H9 (cell line): ENCODE measurements at regions not wholly inside any gene's neighbourhood (a gene's known extent, or its start where the extent isn't known, plus 50 kb on each side); places are given as distances from the start of the nearest gene placed in this dataset.

Source experiments
- DNase-seq: peaks from one replicate; pipeline ENCODE4 v3.0.0-alpha.2; 2017
- H2AFZ ChIP-seq: one replicate; pipeline ENCODE4 v1.6.1; 2013; ENCODE audit warnings: mild to moderate bottlenecking, low read length, control low read depth, moderate library complexity
- H2AK5ac ChIP-seq: 2 replicates; pipeline ENCODE4 v1.6.1; 2013; ENCODE audit warnings: low read length, control low read depth, mixed read lengths; ENCODE audit not compliant: insufficient read length
- H2BK120ac ChIP-seq: one replicate; pipeline ENCODE4 v1.6.1; 2013; ENCODE audit warnings: low read depth, mild to moderate bottlenecking, low read length, control low read depth, inconsistent platforms; ENCODE audit not compliant: poor library complexity, severe bottlenecking
- H2BK12ac ChIP-seq: 2 replicates; pipeline ENCODE4 v1.6.1; 2013; ENCODE audit warnings: low read length, control low read depth, mixed read lengths, low read depth; ENCODE audit not compliant: insufficient read length
- H2BK15ac ChIP-seq: 2 replicates; pipeline ENCODE4 v1.6.1; 2013; ENCODE audit warnings: low read depth, low read length, control low read depth
- H2BK20ac ChIP-seq: one replicate; pipeline ENCODE4 v1.6.1; 2013; ENCODE audit warnings: low read depth, mild to moderate bottlenecking, low read length, control low read depth, inconsistent platforms; ENCODE audit not compliant: poor library complexity, severe bottlenecking
- H2BK5ac ChIP-seq: 2 replicates; pipeline ENCODE4 v1.6.1; 2013; ENCODE audit warnings: low read length, control low read depth, mixed read lengths; ENCODE audit not compliant: insufficient read length
- H3K14ac ChIP-seq: 2 replicates; pipeline ENCODE4 v1.6.1; 2013; ENCODE audit warnings: low read length, control low read depth; ENCODE audit not compliant: insufficient read depth
- H3K18ac ChIP-seq: 2 replicates; pipeline ENCODE4 v1.6.1; 2013; ENCODE audit warnings: low read depth, mild to moderate bottlenecking, mixed read lengths, low read length, control low read depth; ENCODE audit not compliant: insufficient read length
- H3K23ac ChIP-seq: 2 replicates; pipeline ENCODE4 v1.6.1; 2013; ENCODE audit warnings: low read length, control low read depth, mixed read lengths, low read depth; ENCODE audit not compliant: insufficient read length
- H3K23me2 ChIP-seq: 2 replicates; pipeline ENCODE4 v1.6.1; 2013; ENCODE audit warnings: low read depth, mild to moderate bottlenecking, mixed read lengths, low read length, control low read depth; ENCODE audit not compliant: insufficient read length, poor library complexity, severe bottlenecking
- H3K27ac ChIP-seq: 2 replicates; pipeline ENCODE4 v1.5.1; 2013; ENCODE audit warnings: low read length, control low read depth, mixed read lengths, low read depth; ENCODE audit not compliant: insufficient read length
- H3K27me3 ChIP-seq: 2 replicates; pipeline ENCODE4 v1.6.1; 2013; ENCODE audit warnings: low read length, control low read depth, inconsistent platforms; ENCODE audit not compliant: insufficient read depth
- H3K4ac ChIP-seq: 2 replicates; pipeline ENCODE4 v1.6.1; 2013; ENCODE audit warnings: low read depth, mild to moderate bottlenecking, control low read depth, inconsistent platforms, low read length, moderate library complexity
- H3K4me1 ChIP-seq: 2 replicates; pipeline ENCODE4 v1.6.1; 2013; ENCODE audit warnings: low read length, control low read depth, inconsistent platforms; ENCODE audit not compliant: insufficient read depth
- H3K4me2 ChIP-seq: 2 replicates; pipeline ENCODE4 v1.6.1; 2013; ENCODE audit warnings: low read length, control low read depth, mixed read lengths; ENCODE audit not compliant: insufficient read length, insufficient read depth
- H3K56ac ChIP-seq: 2 replicates; pipeline ENCODE4 v1.6.1; 2013; ENCODE audit warnings: low read depth, mild to moderate bottlenecking, mixed read lengths, low read length, control low read depth; ENCODE audit not compliant: insufficient read length
- H3K79me1 ChIP-seq: 2 replicates; pipeline ENCODE4 v1.6.1; 2013; ENCODE audit warnings: low read depth, mild to moderate bottlenecking, moderate library complexity, low read length, control low read depth, inconsistent platforms; ENCODE audit not compliant: insufficient read depth, poor library complexity, severe bottlenecking
- H3K79me2 ChIP-seq: 2 replicates; pipeline ENCODE4 v1.6.1; 2013; ENCODE audit warnings: low read length, control low read depth, inconsistent platforms; ENCODE audit not compliant: insufficient read depth
- H3K9ac ChIP-seq: 2 replicates; pipeline ENCODE4 v1.6.1; 2013; ENCODE audit warnings: low read length, control low read depth, mixed read lengths; ENCODE audit not compliant: insufficient read length; ENCODE audit errors: extremely low read depth
- H3K9me3 ChIP-seq: one replicate; pipeline ENCODE4 v1.6.1; 2013; ENCODE audit warnings: low read depth, low read length, inconsistent platforms; ENCODE audit not compliant: control insufficient read depth
- H3T11ph ChIP-seq: one replicate; pipeline ENCODE4 v1.6.1; 2013; ENCODE audit warnings: mild to moderate bottlenecking, low read length, control low read depth, inconsistent platforms
- H4K20me1 ChIP-seq: one replicate; pipeline ENCODE4 v1.6.1; 2013; ENCODE audit not compliant: control insufficient read depth, insufficient read length, insufficient read depth
- H4K5ac ChIP-seq: 2 replicates; pipeline ENCODE4 v1.6.1; 2013; ENCODE audit warnings: low read depth, mild to moderate bottlenecking, mixed read lengths, low read length, control low read depth; ENCODE audit not compliant: insufficient read length
- H4K8ac ChIP-seq: replicated peaks from 2 replicates; pipeline ENCODE4 v1.6.1; 2013; ENCODE audit warnings: low read length, control low read depth, mixed read lengths, low read depth; ENCODE audit not compliant: insufficient read length
- H4K91ac ChIP-seq: 2 replicates; pipeline ENCODE4 v1.6.1; 2013; ENCODE audit warnings: low read depth, mild to moderate bottlenecking, moderate library complexity, mixed read lengths, low read length, control low read depth; ENCODE audit not compliant: insufficient read length
- H3K27ac Mint-ChIP-seq, 3 experiments: 2 replicates in 2 of 3; 3 replicates in 1 of 3; pipeline ENCODE4 v1.8.0; 2020 to 2021; ENCODE audit warnings: mixed read lengths in 3 of 3, mild to moderate bottlenecking in 1 of 3, moderate library complexity in 1 of 3
- H3K27me3 Mint-ChIP-seq: 2 replicates; pipeline ENCODE4 v1.8.0; 2021; ENCODE audit warnings: low read depth, mild to moderate bottlenecking, moderate library complexity, mixed read lengths
- H3K36me3 Mint-ChIP-seq, 3 experiments: 2 replicates in 2 of 3; 3 replicates in 1 of 3; pipeline ENCODE4 v1.8.0; 2020 to 2021; ENCODE audit warnings: low read depth in 3 of 3, mixed read lengths in 3 of 3; ENCODE audit not compliant: insufficient read depth in 1 of 3
- H3K4me1 Mint-ChIP-seq, 2 experiments: 2 replicates each; pipeline ENCODE4 v1.8.0; 2020; ENCODE audit warnings: mixed read lengths in 2 of 2
- H3K4me3 Mint-ChIP-seq, 2 experiments: 2 replicates in 1 of 2; 3 replicates in 1 of 2; pipeline ENCODE4 v1.8.0; 2020 to 2021; ENCODE audit warnings: mild to moderate bottlenecking in 2 of 2, mixed read lengths in 2 of 2, moderate library complexity in 1 of 2
- H3K9me3 Mint-ChIP-seq, 2 experiments: 2 replicates in 1 of 2; 3 replicates in 1 of 2; pipeline ENCODE4 v1.8.0; 2020; ENCODE audit warnings: mild to moderate bottlenecking in 2 of 2, mixed read lengths in 2 of 2, moderate library complexity in 1 of 2
- CTCF ChIP-seq: fragments of 200-600 bp; sonication (generic); conservative IDR thresholded peaks from 3 replicates; pipeline ENCODE4 v1.8.0; 2021; ENCODE audit warnings: antibody characterized with exemption, mild to moderate bottlenecking
- WGBS: extraction: QIAGEN DNeasy Blood & Tissue Kit; methylation state at CpG from one replicate; pipeline ENCODE4 v1.1.7; 2013; ENCODE audit warnings: missing lambda C conversion rate, low lambda C conversion rate, mixed read lengths; ENCODE audit not compliant: insufficient read length; ENCODE audit errors: extremely low coverage; 5-methylcytosine and 5-hydroxymethylcytosine counted together

DNA sequence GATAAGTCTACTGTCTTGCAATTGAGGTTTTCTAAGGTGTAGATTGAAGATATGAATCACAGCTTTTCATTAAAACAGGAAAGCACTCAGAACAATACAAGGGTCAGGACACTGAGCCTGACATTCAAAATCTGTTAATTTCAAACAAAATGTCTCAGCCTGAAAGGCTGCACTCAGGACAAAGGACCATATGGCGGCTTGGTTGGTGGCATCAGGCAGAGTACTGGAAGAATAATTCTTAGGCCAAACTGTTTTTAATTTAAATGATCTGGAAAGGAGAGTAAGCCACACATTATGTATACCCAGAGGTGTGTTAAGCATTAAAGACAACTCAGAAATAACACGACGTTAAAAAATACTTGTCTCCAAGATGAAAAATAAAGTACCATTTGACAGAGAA, 85.9 kb downstream of the SKA1 start:
- Histone ChIP-seq H4K20me1 (no peaks in the 10 kb centered on the region), H3K4me2 (no peak overlapping the region), H3K23ac (no peak overlapping the region), H4K91ac (no peak overlapping the region), H2AFZ (no peak overlapping the region), H3K56ac (no peak overlapping the region), H4K5ac (no peak overlapping the region), H3K18ac (no peak overlapping the region), H3K27ac (no peak overlapping the region), H3K14ac (no peak overlapping the region), H3K9me3 (no peaks in the 10 kb centered on the region), H3K79me1 (no peaks in the 10 kb centered on the region), H3K79me2 (no peaks in the 10 kb centered on the region), H2BK12ac (no peak overlapping the region), H3K4ac (no peak overlapping the region), H3K27me3 (no peaks in the 10 kb centered on the region), H3K23me2 (no peaks in the 10 kb centered on the region), H2BK120ac (no peak overlapping the region), H2BK15ac (no peak overlapping the region), H3K4me1 (peaks cover 4% of the 10 kb centered on the region), H2BK5ac (no peak overlapping the region), H2AK5ac (no peak overlapping the region), H3K9ac (no peak overlapping the region), H3T11ph (no peak overlapping the region), H4K8ac (no peak overlapping the region), H2BK20ac (no peak overlapping the region)
- Mint-ChIP-seq H3K36me3 (no peaks in the 10 kb centered on the region; a peak in 1 of 7 replicates), H3K27ac (no peak overlapping the region), H3K4me3 (no peak overlapping the region), H3K9me3 (peaks cover 0 to 4% of the 10 kb centered on the region in 2 experiments; a peak in 1 of 5 replicates), H3K4me1 (peaks cover 30 to 38% of the 10 kb centered on the region in 2 experiments), H3K27me3 (no peaks in the 10 kb centered on the region)
- no CpG with 5 or more reads among the region's 3 CpGs for WGBS
- no peak for DNase-seq
- no peak for TF ChIP-seq CTCF
